ENCODE measurements at regions not wholly inside any gene's neighbourhood (a gene's known extent, or its start where the extent isn't known, plus 50 kb on each side); places are given as distances from the start of the nearest gene placed in this dataset.

DNA sequence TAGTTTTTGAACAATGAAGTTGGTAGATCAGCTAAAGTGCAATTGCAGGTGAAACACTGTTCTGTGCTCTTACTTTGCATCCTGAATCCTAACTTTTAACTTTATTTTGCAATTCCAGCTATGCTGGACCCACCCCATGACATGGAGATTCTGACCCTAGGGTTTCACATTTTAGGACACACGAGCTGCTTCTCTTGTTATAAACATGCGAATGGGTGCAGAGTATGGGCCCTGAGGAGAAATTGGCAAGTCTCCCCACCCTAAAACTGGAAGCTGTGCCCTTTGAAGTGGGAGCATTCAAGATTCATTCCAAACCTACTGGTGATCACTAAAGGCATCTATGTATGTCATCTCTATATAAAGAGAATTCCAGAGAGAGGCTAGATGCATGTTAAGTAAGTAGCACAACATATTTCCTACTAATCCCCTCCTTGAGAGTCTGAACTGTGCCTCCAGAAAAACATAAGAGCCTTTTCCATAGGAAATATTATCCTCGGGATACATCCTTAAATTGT lies 794.3 kb upstream of the ZEB2 start:
- TF ChIP-seq EZH2 (IDR thresholded peaks at IDR 0.05; ENCODE audit: low read length, missing control alignments) = no peak
- TF ChIP-seq, protein P1, sequence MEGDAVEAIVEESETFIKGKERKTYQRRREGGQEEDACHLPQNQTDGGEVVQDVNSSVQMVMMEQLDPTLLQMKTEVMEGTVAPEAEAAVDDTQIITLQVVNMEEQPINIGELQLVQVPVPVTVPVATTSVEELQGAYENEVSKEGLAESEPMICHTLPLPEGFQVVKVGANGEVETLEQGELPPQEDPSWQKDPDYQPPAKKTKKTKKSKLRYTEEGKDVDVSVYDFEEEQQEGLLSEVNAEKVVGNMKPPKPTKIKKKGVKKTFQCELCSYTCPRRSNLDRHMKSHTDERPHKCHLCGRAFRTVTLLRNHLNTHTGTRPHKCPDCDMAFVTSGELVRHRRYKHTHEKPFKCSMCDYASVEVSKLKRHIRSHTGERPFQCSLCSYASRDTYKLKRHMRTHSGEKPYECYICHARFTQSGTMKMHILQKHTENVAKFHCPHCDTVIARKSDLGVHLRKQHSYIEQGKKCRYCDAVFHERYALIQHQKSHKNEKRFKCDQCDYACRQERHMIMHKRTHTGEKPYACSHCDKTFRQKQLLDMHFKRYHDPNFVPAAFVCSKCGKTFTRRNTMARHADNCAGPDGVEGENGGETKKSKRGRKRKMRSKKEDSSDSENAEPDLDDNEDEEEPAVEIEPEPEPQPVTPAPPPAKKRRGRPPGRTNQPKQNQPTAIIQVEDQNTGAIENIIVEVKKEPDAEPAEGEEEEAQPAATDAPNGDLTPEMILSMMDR (conservative IDR thresholded peaks at IDR 0.05 in 1 of 2, IDR thresholded peaks at IDR 0.05 in 1 of 2; ENCODE audit: low read depth in 1 of 2, low read length in 2 of 2) = no peak
- Histone ChIP-seq H3K4me3 (replicated peaks in 1 of 4; ENCODE audit: control extremely low read depth in 1 of 4, insufficient read depth in 1 of 4, low read depth in 3 of 4, low read length in 4 of 4) (no peak overlapping the region), H3K79me2 (ENCODE audit: control insufficient read depth, insufficient read depth, low read length) (no peaks in the 10 kb centered on the region), H3K4me2 (ENCODE audit: extremely low read depth, insufficient read depth, low read length) (no peak overlapping the region), H2AFZ (ENCODE audit: low read length) (no peak overlapping the region), H3K36me3 (ENCODE audit: control insufficient read depth, insufficient read depth, low read length) (no peaks in the 10 kb centered on the region), H3K9me3 (ENCODE audit: control insufficient read depth, insufficient read depth, low read depth, low read length) (no peaks in the 10 kb centered on the region), H4K20me1 (ENCODE audit: control insufficient read depth, extremely low read depth, insufficient read depth, low read length) (no peaks in the 10 kb centered on the region), H3K4me1 (ENCODE audit: control insufficient read depth, extremely low read depth, insufficient read depth, low read length) (no peaks in the 10 kb centered on the region), H3K27ac (ENCODE audit: insufficient read depth, low read length) (no peak overlapping the region), H3K27me3 (ENCODE audit: control insufficient read depth, insufficient read depth, low read length) (no peaks in the 10 kb centered on the region), H3K9ac (ENCODE audit: insufficient read depth, low read length) (no peak overlapping the region)
- DNase-seq (ENCODE audit: low read depth in 2 of 2) = no peak

DNA sequence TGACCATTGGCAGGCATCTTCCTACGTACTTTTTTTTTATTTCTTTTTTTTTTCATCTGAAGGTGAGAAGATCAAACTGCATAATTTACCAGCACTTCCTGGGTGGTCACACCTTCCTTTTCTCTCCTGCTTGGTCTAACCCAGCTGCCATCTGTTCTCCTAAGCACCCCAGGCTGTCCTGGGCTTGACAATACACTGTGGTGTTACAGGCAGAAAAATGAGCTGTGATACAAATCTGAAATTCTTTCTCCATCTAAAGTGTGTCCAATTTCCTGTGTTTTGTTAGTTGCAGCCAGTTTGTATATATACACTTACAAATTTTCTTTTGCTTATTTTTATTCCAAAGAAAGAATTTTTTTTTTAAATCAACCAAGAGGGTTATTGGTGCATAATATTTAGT lies 786.0 kb upstream of the ZEB2 start:
- H3K79me2 ChIP-seq (ENCODE audit: control insufficient read depth, insufficient read depth, low read length) = no peaks in the 10 kb centered on the region
- no peak overlapping the region for H3K9ac ChIP-seq (ENCODE audit: insufficient read depth, low read length)
- peak overlapping the region; percentile 24 for H2AFZ ChIP-seq (ENCODE audit: low read length)
- H3K36me3 ChIP-seq (ENCODE audit: control insufficient read depth, insufficient read depth, low read length) = no peaks in the 10 kb centered on the region
- TF ChIP-seq EZH2 (IDR thresholded peaks at IDR 0.05; ENCODE audit: low read length, missing control alignments) = no peak
- TF ChIP-seq, protein P1 (conservative IDR thresholded peaks at IDR 0.05 in 1 of 2, IDR thresholded peaks at IDR 0.05 in 1 of 2; ENCODE audit: low read depth in 1 of 2, low read length in 2 of 2) = no peak
- no peaks in the 10 kb centered on the region for H3K27me3 ChIP-seq (ENCODE audit: control insufficient read depth, insufficient read depth, low read length)
- H4K20me1 ChIP-seq (ENCODE audit: control insufficient read depth, extremely low read depth, insufficient read depth, low read length) = no peaks in the 10 kb centered on the region
- H3K4me1 ChIP-seq (ENCODE audit: control insufficient read depth, extremely low read depth, insufficient read depth, low read length) = no peaks in the 10 kb centered on the region
- no peak for DNase-seq (ENCODE audit: low read depth in 2 of 2)
- H3K4me2 ChIP-seq (ENCODE audit: extremely low read depth, insufficient read depth, low read length) = no peak overlapping the region
- H3K27ac ChIP-seq (ENCODE audit: insufficient read depth, low read length) = no peak overlapping the region
- H3K9me3 ChIP-seq (ENCODE audit: control insufficient read depth, insufficient read depth, low read depth, low read length) = no peaks in the 10 kb centered on the region
- no peak overlapping the region for H3K4me3 ChIP-seq (replicated peaks in 1 of 4; ENCODE audit: control extremely low read depth in 1 of 4, insufficient read depth in 1 of 4, low read depth in 3 of 4, low read length in 4 of 4)

DNA sequence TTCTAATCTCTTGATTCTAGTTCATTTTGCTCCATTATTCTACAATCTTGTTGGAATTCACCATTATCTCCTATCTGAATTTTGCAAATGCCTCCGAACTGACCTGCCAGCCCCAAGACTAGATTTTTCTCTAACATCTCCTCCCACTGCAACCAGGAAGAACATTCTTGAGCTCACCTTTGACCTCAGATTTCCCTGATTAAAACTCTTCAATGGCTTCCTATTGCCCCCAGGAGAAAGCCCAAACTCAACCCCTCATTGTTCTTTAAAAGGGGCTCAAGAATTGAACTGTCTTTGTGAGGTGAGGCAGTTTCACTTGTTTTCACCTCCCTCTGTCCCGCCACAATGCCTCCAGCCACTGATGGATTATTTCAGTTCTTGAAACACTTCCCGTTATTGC lies 784.6 kb upstream of the ZEB2 start:
- H3K9me3 ChIP-seq (ENCODE audit: control insufficient read depth, insufficient read depth, low read depth, low read length) = no peaks in the 10 kb centered on the region
- H2AFZ ChIP-seq (ENCODE audit: low read length) = no peak overlapping the region
- no peak overlapping the region for H3K4me2 ChIP-seq (ENCODE audit: extremely low read depth, insufficient read depth, low read length)
- H3K27ac ChIP-seq (ENCODE audit: insufficient read depth, low read length) = no peak overlapping the region
- DNase-seq (ENCODE audit: low read depth in 2 of 2) = no peak
- TF ChIP-seq, protein P1 (conservative IDR thresholded peaks at IDR 0.05 in 1 of 2, IDR thresholded peaks at IDR 0.05 in 1 of 2; ENCODE audit: low read depth in 1 of 2, low read length in 2 of 2) = no peak
- TF ChIP-seq EZH2 (IDR thresholded peaks at IDR 0.05; ENCODE audit: low read length, missing control alignments) = no peak
- H3K36me3 ChIP-seq (ENCODE audit: control insufficient read depth, insufficient read depth, low read length) = no peaks in the 10 kb centered on the region
- H3K27me3 ChIP-seq (ENCODE audit: control insufficient read depth, insufficient read depth, low read length) = no peaks in the 10 kb centered on the region
- no peak overlapping the region for H3K9ac ChIP-seq (ENCODE audit: insufficient read depth, low read length)
- no peaks in the 10 kb centered on the region for H3K79me2 ChIP-seq (ENCODE audit: control insufficient read depth, insufficient read depth, low read length)
- H4K20me1 ChIP-seq (ENCODE audit: control insufficient read depth, extremely low read depth, insufficient read depth, low read length) = no peaks in the 10 kb centered on the region
- H3K4me3 ChIP-seq (replicated peaks in 1 of 4; ENCODE audit: control extremely low read depth in 1 of 4, insufficient read depth in 1 of 4, low read depth in 3 of 4, low read length in 4 of 4) = no peak overlapping the region
- H3K4me1 ChIP-seq (ENCODE audit: control insufficient read depth, extremely low read depth, insufficient read depth, low read length) = no peaks in the 10 kb centered on the region

Measured in fibroblast of lung (primary cell).